NCI-H187 treated with DMSO at 0.1 percent for 48 hours (cell line): ENCODE measurements at regions not wholly inside any gene's neighbourhood (a gene's known extent, or its start where the extent isn't known, plus 50 kb on each side); places are given as distances from the start of the nearest gene placed in this dataset.
"Not testable (repeated sequence)": the region's sequence is repeated elsewhere in the genome, so short reads cannot be mapped to it uniquely, and the experiment has no call there.

Experiments
- DNase-seq: peaks from one replicate; lab custom pipeline; 2025; lab: John Stamatoyannopoulos, UW

DNA sequence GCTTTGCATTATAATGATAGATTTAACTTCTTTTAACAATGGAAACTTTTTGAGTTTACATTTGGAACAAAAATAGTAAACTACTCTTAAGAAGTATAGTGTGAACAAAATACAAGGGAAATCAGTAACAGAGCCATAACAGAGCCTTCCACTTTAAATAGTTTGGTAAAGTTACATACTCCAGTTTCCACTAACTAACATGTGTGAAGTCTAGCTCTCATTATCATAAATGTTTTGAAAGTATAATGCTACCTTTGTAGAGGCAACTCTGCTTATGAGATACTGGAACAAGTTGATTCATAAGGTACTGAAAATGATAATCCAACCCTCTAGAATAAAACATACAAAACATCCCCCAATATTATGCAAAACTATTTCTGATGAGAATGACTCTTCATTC, 1155.1 kb upstream of the ADGRL2 start:
- DNase-seq, result no peak

DNA sequence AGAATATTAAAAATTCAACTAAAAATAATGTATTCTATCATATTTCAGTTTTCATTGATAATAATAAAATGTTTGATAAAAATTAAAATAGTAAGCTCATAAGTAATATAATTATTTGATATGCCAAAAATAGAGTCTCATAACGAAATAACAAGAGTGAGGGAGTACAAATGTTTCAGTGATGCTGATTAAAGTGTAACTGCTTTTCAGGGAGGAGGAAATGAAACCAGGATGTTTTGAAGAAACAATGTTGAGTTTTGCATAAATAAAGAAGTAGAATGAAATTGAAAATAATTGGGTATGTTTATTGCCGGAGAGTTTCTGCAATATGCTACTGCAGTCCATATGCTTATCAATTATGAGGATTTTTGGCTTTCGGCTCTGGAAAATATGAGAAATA, 1159.8 kb upstream of the ADGRL2 start:
- DNase-seq, result no peak

DNA sequence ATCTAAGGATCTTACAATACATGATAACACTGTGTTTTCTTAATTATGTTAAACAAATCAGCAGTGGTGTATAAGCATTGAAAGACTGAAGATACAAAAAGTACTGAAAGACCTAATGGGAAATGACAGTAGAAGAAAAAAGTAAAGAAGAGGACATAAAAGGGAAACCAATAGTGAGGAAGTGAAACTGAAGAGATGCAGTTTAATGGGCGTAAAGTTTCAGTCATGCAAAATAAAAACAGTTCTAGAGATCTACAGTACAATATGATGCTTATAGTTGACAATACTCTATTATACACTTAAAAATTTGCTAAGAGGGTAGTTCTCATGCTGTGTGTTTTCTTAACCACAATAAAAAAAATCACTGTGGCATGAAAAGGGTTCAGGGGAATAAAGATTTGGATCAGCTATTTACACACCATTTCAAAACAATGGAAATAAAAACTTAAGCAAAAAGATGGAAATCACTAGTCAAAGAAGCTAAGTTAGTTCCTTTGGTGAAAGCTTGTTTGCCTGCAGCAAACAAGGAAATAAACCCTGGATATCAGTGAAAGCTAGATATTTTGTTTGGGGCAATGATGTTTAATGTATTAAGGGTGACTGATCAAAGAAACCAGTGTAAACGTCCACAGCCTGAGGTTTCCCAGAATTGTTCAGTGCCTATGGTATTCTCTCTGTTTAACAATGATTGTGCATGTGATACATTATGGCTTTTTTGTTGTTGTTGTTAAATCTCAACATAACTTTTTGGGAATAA, 1160.8 kb upstream of the ADGRL2 start:
- DNase-seq, result no peak

DNA sequence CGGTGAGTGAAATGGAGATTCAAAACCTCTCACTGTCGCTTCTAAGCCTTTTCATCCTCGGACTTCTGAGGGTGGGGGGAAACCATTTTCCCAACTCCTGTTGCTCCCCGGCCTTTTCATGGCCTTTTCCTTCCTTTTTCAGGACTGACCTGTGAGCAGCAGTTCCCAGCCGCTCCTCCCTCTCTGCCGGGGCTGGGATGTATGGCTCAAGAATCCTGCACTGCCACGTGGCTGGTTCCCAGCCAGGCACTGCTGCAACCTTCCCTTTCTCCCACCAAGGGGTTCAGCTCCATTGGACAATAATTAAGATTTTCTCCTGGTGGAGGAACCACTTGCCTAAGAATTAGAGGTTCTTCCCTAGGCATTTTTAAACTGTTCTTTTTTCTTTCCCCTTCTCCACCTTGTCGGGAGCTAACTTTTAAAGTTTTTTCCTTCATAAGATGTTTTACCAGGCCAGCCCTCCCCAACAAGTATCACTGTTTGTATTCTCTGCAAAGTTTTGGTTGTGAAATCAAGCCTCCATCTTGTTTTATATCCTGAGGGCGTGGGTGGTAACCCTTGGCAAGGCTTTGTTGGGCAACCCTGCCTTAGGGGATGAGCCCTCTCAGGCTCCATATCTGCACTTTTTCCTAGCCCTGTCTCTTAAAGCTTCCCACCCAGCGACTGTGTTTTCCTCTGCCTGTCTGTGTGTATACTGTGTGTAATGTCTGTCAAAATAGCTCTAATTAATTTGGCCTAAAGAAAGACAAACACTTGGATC, 1166.6 kb upstream of the ADGRL2 start:
- DNase-seq, result no peak

DNA sequence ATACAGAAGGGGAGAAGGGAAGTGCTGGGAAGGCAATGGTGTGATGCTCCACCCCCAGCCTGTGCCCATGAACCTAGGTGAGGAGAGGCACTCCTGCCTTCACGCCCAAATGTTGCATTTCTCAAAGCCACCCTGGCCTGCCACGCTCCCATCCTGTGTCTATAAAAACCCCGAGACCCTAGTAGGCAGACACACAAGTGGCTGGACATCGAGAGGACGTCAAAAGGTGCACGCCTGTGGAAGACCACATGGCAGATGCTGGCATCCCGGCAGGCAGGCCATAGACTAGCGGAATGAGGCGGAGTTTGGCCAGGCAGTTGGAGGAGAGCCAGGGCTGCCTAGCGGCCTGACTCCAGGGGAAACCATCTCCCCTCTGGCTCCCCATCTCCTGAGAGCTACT, 1168.5 kb upstream of the ADGRL2 start:
- DNase-seq, result no peak

DNA sequence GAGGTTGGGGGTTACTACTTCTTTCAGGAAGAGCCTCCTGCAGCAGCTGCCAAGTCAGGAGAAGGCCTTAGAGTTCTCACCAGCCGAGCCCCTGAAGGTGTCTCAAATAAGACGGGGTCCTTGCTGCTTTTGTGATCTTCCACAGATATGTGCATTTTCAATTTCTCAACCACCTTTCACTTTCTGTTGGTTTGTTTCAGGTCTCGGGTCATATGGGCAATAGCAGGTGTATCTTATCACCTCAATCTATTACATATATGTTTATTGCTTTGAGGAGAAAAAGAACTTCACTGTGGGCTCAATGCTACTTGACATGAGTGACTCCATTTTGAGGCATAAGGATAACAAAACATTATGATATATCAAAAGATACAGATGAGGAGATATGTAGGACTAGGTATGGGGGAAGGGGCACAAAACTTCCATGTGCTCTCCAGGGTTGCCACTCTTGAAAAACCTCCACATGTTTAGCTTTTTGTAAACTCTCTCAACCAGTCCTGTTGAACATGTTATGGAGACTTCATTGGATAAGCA, 1171.4 kb upstream of the ADGRL2 start:
- no peak for DNase-seq

DNA sequence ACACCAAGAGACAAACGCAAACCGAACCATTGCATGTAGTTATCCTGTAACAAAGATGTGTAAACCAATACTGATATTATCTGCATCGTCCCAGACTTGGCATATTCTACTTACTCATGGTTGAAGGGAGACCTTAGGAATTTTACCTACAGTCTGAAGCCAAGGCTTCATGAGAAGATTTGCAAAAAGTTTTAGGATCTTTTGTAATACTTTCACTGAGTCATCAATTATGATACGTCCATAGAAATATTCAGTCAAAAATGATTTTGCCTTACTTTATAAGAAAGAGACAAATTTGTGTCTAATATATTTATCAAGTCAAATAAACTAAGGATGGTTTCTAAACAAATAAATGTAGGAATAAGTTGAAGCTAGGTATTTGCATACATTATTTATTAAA, 1176.1 kb upstream of the ADGRL2 start:
- no peak for DNase-seq

DNA sequence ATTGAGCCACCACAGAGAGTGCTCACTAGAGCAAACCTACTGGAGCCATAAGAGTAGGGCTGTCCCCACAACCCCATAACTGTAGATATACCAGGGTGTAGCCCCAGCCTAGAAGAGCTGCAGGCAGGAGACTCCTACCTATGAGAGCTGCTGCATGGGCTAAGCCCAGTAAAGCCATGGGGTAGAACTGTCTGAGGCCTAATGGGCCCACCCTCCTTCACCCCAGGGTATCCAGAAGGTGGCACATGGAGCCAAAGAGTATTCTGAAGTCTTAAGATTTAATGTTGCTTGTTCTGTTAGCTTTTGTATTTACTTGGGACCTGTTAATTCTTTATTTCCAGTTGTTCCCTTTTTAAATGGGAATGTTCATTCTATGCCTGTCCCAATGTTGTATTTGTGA, 1193.7 kb upstream of the ADGRL2 start:
- no peak for DNase-seq

DNA sequence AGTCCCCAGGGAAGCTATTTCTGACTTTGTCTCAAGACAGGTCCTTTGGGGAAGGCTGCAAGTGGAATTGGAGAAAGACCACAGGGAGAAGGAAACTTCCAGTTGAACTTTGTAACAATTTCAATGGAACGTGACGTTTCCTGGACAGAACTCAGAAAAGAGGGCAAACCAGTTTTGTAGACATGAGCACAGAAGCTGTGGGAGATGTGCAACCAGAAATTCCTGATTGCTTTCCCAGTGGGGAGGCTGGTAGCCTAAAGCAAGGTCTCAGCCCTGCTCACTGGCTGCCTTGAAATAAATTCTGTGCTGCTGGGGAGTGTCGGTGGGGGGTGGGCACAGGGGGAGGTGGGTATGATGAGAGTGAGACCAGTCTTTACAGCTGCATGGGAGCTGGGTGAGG, 1206.7 kb upstream of the ADGRL2 start:
- no peak for DNase-seq

DNA sequence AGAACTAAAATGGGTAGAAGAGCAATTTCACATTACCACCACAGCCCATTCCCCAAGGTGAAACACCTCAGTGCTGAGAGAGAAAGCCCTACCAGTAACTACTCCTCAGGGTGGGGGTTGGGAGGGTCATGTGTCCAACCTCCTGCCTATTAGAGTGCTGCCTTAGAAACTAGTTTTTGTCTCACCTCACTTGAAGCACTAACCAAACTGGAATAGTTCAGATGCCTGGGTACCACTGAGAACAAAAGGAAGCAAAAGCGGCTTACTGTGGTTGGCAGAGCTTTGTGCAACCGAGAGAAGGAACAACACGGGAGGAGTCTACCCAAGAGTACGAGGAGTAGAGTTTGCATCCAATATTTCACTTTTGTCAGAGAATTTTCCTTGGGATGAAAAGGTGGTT, 1207.5 kb upstream of the ADGRL2 start:
- no peak for DNase-seq

DNA sequence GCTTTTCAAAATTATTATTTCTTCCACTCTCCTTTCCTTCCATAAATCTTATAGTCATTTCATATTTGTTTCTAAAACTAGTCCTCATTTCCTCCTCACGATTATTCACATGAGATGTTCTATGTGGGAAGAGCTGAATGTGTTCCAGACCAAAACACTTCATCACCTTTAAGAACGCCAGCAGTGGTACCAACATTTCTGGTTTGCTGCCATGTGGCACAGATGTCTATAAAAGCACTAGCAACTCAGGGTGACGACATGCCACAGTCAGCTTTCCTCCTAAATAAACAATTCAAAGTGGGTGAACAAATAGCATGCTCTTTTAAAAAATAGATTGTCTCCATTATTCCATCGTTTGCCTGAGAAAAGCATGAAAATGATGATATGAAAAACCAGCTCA, 1217.8 kb upstream of the ADGRL2 start:
- DNase-seq, result no peak

DNA sequence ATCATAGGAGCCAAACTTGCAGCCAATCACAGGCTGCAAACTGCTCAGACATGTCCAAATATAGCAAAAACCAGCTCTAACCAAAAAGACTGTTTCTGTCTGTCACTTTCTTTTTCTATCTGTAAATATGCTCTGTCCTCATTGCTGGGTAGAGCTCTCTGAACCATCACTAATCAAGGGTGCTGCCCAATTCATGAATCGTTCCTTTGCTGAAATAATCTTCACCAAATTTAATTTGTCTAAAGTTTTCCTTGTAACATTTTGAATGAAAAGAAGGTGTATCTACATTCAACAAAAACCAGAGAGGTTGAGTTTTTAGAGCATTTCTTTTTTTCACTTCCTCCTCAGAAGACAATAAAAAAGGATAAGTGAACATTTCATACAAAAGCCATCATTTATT, 1221.7 kb upstream of the ADGRL2 start:
- DNase-seq, result no peak

DNA sequence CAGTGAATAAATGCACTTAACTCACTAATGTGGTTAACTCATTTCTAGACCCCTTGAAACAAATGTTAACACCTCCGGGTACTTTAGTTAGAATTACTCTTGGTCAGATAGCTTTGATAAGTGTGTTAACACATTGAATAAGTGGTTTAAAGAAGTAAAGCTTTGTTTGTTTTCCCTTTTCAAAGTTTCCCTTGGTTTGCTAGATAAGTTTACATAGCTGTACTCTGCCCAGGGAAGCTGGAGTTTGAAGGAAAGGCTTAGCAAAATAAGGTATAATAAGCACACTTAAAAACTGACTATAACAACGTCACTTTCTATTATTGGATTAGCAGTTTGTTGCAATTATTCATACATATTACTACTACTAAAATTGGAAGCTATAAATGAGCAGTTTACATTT, 1233.9 kb upstream of the ADGRL2 start:
- no peak for DNase-seq

DNA sequence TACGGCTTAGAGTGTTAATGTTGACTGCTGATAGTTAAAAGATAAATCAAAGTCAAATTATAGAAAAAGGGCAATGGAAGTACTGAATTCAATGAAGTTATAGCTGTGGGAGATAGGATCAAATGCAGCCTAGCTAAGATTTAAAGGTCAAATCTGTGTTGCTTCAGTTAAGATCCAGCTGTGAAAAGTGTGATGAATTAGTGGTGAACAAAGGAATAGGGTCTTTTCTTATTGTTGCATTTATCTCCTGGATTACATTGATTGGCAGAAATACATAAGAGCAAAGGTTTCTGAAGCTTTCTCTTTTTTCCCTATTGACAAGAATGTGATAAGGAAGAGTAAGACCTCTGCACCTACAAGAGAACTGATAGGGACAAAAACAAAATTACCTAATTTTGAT, 1234.6 kb upstream of the ADGRL2 start:
- no peak for DNase-seq

DNA sequence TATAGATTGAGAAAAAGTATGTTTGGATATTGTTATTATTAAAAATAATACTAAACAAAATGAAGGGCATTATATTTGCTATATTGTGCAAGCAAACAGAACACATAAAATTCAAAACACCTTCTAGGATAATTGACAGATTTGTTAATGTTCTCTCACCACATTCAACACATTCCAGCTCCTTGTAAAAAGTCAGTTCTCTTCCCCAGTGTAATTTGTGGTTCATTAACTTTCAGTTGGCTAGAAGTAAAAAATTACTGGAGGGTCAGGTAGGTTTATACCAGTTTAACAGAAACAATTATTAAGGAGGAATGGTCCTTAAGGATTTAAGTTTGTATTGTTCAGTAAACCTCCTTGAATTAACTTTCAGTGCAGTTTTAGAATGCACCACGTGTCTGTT, 1235.3 kb upstream of the ADGRL2 start:
- DNase-seq, result no peak

DNA sequence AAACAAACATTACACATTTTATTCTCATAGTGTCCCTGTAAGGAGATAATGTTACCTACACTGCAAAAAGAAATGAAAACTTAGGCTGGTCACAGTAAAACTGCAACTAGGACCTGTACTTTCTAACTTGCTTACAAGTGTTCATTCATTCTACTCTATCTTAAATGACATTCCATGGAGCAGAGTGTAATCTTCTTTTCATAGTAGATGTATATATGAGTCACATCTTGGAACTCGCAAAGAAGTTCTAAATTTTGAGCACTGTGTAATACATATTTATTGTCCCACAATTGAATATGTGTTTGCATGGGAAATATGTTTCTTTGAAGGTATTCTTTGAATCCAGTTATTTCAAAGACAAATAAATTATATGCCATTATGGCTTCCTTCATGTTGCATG, 1258.5 kb upstream of the ADGRL2 start:
- DNase-seq, result no peak

DNA sequence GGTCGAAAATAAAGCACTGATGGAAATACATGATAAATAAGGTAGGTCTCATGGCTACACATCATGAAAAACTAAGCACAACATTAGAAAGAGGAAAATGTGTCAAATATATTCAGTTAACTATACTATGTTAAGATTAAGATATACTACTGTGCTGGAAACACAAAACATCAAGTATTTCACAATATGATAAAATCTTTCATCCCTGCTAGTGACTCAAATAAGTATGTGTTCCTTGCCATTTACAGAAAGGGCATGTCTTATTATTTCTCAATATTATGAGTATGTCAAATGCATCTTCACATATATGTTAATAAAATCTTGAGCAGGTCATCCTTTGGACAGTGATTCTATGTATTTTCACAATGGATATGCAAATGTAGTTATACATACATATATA, 1260.1 kb upstream of the ADGRL2 start:
- no peak for DNase-seq

DNA sequence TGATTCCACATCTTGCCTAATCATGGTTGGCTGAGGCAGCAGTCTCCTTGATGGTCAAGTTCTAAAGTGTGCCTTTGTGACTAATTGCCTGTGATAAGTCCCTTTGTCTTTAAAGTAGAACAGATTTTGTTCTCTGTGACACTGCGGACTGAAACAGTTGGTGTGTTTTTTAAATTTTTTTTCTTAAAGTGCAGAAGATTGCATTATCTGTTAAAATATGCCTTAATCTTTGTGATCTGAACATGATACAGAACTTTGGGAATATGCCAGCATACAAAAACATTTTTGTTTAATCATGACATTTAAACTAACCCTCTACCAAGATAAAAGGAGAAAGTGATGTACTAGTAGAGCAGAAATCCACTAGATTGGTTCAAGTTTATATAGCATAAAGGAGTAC, 1260.6 kb upstream of the ADGRL2 start:
- DNase-seq, result no peak

DNA sequence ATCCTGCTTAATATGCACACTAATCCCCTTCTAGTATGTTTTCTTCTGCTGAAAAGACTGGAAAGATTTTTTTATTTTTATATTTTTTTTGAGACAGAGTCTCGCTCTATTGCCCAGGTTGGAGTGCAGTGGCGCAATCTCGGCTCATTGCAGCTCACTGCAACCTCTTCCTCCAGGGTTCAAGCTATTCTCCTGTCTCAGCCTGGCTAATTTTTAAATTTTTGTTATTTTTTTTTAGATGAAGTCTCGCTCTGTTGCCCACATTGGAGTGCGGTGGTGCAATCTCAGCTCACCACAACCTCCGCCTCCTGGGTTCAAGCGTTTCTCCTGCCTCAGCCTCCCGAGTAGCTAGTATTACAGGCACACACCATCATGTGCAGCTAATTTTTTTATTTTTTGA, 1261.4 kb upstream of the ADGRL2 start:
- DNase-seq, result not testable (repeated sequence)

DNA sequence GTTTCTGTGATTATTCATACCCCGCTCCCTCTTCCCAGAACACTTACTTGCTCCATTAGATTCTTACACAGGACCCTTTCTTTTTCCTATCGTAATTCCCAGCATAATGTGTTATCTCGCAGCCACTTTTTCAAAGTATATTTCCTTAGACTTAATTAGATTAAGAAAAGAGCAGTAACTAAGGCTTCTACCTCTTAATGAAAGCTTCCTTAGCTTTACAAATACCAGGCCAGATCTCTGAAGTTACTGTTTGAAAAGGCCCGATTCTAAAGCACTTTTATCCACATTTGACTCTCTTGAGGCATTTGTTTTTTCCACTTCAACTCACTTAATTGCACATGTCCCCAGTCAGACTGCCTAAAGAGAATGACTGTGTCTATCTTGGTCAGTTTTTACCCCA, 1264.3 kb upstream of the ADGRL2 start:
- no peak for DNase-seq

DNA sequence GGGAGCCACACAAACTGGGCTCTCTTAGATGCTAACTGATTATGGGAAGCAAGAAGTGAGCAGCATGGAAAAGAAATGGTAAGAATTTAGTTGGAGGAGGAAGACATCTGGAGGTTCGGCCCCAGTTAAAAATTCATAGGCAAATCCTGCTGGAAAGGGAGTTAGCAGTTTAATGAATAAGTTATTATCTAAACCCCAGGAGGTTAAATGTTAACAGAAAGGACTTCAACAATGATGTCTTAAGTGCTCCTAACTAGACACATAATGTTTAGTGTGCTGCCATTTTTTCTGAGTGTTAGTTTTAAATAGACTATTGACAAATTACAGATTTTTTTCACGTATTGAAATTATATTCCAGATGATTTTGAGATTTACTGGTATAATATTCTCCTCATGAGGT, 1265.3 kb upstream of the ADGRL2 start:
- DNase-seq, result no peak

DNA sequence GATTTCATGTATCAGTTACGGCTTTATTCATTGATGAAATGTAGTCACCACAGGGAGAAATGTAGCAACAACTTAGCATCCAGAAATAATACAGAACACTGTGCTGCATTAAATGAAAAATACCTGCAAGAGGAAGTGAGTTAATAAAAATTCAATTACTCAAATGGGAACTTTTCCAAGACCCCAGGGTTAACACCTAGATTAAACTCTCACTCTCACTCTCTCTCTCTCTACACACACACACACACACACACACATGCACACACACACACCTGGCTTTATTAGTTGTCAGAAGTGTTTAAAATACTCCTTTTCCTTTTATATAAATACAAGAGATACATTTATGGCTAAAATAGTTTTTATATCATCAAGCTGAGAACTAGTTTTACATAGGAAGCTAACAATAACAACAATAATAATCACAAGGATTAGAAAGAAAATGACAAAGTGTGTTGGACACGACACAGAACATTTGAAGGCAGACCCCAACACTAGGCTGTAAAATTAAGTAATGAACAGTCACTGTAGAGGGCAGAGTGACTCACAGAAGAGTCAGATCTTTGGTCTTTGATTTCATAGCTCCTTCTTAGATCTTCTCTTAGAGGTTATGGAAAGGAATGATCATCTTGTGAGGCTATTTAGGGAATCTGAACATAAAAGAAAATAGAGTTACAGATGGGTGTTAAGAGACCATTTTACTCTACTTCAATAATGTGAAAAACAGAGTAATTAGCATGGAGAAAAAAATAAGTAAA, 1266.0 kb upstream of the ADGRL2 start:
- DNase-seq, result no peak

DNA sequence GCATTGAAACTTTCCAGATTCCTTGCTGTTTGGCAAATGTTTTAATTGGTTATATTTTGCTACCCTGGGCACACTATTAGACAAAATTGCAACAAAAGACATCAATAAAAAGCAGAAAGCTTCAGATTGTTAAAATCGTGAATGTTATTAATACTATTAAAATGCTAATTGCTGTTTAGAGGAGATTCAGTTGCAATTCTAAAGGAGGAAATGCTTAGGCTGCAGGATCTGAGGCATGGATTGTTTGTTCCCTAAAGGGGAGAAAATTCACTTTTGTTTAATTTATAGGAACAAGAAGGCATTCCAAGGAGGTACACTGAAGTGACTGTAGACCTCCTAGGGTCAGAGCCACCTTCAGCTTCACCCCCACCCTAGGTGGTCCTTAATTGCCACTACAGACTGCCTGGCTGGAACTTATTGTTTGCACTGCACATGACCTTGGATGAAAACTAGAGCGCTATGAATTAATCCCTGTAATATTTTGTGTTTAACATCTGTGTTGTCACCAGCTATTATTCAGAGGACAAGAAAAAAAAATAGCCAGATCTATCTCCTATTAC, 1266.9 kb upstream of the ADGRL2 start:
- DNase-seq, result no peak
